Posterior vena cava (tissue), 2 donors: ENCODE measurements at regions not wholly inside any gene's neighbourhood (a gene's known extent, or its start where the extent isn't known, plus 50 kb on each side); places are given as distances from the start of the nearest gene placed in this dataset.
"Not testable (repeated sequence)": the region's sequence is repeated elsewhere in the genome, so short reads cannot be mapped to it uniquely, and the experiment has no call there.

ENCODE experiments used
- DNase-seq: peaks from one replicate; pipeline ENCODE4 v3.0.0-alpha.2; 2020; ENCODE audit warnings: low spot score
- intact Hi-C, 2 donors: fragments of 100-400 bp; cut with DNase I; formaldehyde crosslinking; loops; one replicate each; pipeline versions ENCODE4 v1.14.1 to v1.14.2; 2022 to 2023
- donor health status: DM: yes; HTN: yes; CAD: no.
- donor health status: DM: yes; HTN: yes; CAD: no.

DNA sequence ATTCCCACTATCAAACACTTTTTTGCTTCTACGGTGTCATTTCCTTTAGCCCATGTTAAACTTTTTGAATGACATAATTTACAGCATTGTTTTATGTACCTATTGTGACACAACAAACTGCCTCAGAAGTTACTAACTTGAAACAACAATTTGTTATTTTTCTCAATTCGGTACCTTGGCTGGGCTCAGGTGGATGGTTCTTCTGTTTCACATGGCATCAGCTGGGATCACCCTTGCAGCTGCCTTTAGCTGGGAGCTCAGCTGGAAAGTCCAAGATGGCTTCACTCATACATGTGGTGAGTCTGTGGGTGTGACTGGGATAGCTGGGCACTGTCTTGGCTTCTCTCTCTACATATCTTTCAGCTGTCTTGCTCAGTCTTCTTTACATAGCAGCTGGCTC lies 156.0 kb downstream of the GXYLT1 start:
- DNase-seq: no peak
- intact Hi-C loops: no loop called here

DNA sequence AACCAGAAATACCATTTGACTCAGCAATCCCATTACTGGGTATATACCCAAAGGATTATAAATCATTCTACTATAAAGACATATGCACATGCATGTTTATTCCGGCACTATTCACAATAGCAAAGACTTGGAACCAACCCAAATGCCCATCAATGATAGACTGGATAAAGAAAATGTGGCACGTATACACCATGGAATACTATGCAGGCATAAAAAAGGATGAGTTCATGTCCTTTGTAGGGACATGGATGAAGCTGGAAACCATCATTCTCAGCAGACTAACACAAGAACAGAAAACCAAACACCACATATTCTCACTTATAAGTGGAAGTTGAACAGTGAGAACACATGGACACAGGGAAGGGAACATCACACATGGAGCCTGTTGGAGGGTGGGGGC lies 158.2 kb downstream of the GXYLT1 start:
- intact Hi-C loops, DNase-seq: not testable (repeated sequence)

GRCh38 chr12:41983856-41984255 lies 160.8 kb downstream of the GXYLT1 start:
- DNase-seq: no peak
- intact Hi-C loops: no loop called here

- no peak for DNase-seq
- intact Hi-C loops: no loop called here
Measured at GRCh38 chr12:41983394-41983793, 161.3 kb downstream of the GXYLT1 start.

GRCh38 chr12:41981758-41982157 lies 162.9 kb downstream of the GXYLT1 start:
- intact Hi-C loops: no loop called here
- no peak for DNase-seq

DNA sequence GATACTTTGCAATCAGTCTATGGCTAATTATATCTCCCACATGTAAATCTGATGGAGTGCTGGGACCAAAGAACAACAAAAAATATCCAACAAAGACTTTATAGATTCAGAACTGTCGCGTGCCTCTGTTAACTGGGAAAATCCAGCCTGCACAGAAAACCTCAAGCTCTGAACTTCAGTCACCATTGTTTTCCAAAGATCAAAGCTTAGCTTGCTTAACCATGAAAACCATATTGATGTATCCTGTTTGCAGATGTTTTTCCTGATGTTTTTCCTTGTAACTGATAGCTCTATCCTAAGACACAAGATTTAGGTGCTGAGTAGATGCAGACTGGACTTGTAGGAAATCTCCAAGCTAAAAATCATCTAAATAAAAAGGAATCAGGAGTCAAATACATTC lies 163.7 kb downstream of the GXYLT1 start:
- DNase-seq: no peak
- intact Hi-C loops: no loop called here

DNA sequence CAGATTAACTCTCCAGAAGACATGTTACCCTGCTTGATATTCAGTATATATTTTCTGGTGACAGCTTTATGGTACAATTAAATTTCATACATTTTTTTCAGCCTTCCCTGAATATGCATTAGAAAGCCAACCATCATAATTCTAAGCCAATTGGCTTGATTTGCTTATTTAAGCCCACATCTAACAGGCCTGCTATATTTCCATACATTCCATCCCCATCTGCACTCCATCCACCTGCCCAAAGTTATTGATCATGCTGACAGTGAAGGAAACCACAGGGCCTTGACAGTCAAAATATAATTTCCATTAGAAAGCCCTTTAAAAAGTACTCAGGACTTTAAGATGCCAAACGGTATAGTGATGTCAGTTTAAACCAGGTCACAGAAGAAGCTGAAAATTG lies 164.3 kb downstream of the GXYLT1 start:
- intact Hi-C loops: no loop called here
- DNase-seq: no peak

GRCh38 chr12:41979574-41979973 lies 165.1 kb downstream of the GXYLT1 start:
- no peak for DNase-seq
- intact Hi-C loops: no loop called here

- no peak for DNase-seq
- intact Hi-C loops: loop anchor here in 1 of 2 donors (5.0 kb wide), 1 partner anchor 460 kb away; no protein-coding TSS in a partner anchor
Measured at GRCh38 chr12:41972598-41972997, 172.1 kb downstream of the GXYLT1 start.

- DNase-seq: no peak
- intact Hi-C loops: loop anchor here in 1 of 2 donors (5.0 kb wide), 1 partner anchor 460 kb away; no protein-coding TSS in a partner anchor
Measured at GRCh38 chr12:41972196-41972595, 172.5 kb downstream of the GXYLT1 start.

DNA sequence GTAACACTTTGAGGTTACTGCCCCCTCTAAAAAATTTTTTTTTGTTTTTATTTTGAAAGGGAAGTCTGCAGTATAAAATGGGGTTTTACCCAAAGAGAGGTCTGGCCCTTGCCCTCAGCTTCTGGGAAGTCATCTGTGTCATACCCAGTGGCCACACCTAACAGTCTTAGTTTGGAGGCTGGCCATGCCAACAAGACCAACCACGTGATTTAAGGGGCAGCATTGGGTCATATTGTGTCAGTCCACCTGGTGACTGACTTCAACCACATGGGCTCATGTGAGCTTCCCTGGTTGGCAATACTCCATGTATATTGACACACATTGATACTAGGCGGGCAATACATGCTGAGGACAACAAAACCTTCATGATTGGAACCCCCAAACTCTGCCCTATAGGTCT lies 173.9 kb downstream of the GXYLT1 start:
- intact Hi-C loops: loop anchor here in 1 of 2 donors (5.0 kb wide), 1 partner anchor 458 kb away; no protein-coding TSS in a partner anchor

GRCh38 chr12:41968599-41968998 lies 176.1 kb downstream of the GXYLT1 start:
- intact Hi-C loops: no loop called here

More for the DNA sequence above, 173.9 kb downstream of the GXYLT1 start:
- DNase-seq: no peak

DNA sequence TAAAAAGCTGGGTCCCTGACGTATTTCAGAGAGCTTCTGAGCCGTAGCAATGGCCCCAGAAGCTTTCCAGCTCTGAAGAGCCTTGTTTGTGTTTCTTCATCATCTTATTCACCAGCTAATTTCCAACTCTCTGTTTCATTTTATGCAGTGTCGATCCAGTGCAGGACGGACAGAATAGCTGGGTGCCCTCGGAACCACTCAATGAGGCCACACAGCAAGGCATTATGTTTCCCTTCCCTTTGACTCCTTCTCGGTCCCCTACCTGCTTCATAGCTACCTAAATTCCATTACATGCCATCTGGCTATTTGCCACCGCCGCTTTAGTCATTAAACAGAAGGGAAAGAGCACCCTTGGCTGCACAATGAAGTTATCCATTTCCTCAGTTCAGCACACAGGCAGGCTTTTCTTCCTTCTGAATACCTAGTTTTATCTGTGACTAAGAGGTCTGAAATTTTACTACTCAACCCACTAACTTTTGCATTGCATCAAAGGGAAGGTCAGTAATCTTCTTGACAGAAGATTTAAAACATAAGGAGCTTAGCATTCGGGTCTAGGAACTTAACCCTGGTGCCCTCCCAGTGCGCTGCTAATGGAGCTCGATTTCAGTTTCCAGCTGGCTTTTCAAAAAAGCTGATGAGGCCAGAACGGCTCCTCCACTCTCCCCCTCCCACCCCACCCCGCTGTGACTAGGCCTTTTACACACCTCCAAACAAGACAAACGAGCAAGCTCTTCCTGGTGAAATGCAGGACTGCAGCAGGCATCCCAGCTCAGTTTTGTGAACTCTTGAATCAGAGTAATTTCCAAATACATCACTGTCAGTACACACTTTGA lies 176.8 kb downstream of the GXYLT1 start:
- DNase-seq: no peak
- intact Hi-C loops: no loop called here

More at GRCh38 chr12:41968599-41968998, 176.1 kb downstream of the GXYLT1 start:
- DNase-seq: no peak

- intact Hi-C loops: no loop called here
- DNase-seq: no peak
Measured at GRCh38 chr12:41966916-41967315, 177.8 kb downstream of the GXYLT1 start.

GRCh38 chr12:41966001-41966400 lies 178.7 kb downstream of the GXYLT1 start:
- intact Hi-C loops: no loop called here
- DNase-seq: no peak

DNA sequence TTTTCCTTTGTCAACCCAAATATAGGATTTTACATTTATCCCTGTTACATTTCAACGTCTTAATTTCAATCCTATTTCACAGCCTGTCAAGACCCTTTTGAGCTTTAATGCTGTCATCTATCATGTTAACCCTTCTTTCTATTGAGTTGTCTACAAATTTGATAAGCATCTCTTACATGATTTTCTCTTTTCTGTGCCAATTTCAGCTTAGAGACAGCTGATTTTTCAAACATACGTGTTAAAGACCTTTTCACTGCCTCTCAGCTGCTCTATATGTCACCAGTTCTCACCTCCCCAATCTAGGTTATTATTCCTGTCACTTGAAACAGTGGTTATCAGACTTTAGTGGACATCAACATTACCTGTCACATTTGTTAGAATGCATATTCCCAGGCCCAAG lies 181.3 kb downstream of the GXYLT1 start:
- intact Hi-C loops: no loop called here
- DNase-seq: no peak

- intact Hi-C loops: no loop called here
- peak; percentile 88 for DNase-seq
Measured at GRCh38 chr12:41962171-41962572, 182.5 kb downstream of the GXYLT1 start.

- intact Hi-C loops: no loop called here
- no peak for DNase-seq
Measured at GRCh38 chr12:41959271-41959670, 185.4 kb downstream of the GXYLT1 start.

GRCh38 chr12:41956353-41956752 lies 188.3 kb downstream of the GXYLT1 start:
- no peak for DNase-seq
- intact Hi-C loops: no loop called here

GRCh38 chr12:41950455-41950854 lies 194.2 kb downstream of the GXYLT1 start:
- intact Hi-C loops: no loop called here

DNA sequence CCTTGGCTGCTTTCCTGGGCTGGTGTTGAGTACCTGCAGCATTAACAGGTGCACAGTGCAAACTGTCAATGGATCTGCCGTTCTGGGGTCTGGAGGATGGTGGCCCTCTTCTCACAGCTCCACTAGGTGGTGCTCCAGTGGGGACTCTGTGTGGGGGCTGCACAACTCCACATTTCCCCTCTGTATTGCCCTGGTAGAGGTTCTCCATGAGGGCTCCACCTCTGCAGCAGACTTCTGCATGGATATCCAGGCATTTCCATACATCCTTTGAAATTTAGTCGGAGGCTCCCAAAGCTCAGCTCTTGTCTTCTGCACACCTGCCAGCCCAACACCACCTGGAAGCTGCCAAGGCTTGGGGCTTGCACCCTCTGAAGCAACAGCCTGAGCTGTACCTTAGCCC lies 198.6 kb downstream of the GXYLT1 start:
- intact Hi-C loops: no loop called here
- no peak for DNase-seq

More at GRCh38 chr12:41950455-41950854, 194.2 kb downstream of the GXYLT1 start:
- DNase-seq: no peak
